NT2/D1 (cell line): ENCODE measurements at regions not wholly inside any gene's neighbourhood (a gene's known extent, or its start where the extent isn't known, plus 50 kb on each side); places are given as distances from the start of the nearest gene placed in this dataset.

Source experiments
- DNase-seq: peaks from one replicate; pipeline ENCODE4 v3.0.0-alpha.2; 2011; ENCODE audit warnings: low read depth, low spot score
- H3K27me3 ChIP-seq: 2 replicates; pipeline ENCODE4 v1.6.0; 2011; ENCODE audit warnings: mild to moderate bottlenecking; ENCODE audit not compliant: insufficient read length, insufficient read depth
- H3K36me3 ChIP-seq: 2 replicates; pipeline ENCODE4 v1.6.1; 2011; ENCODE audit warnings: mild to moderate bottlenecking, low read length, mixed read lengths; ENCODE audit not compliant: insufficient read depth, insufficient read length
- H3K4me1 ChIP-seq: 2 replicates; pipeline ENCODE4 v1.5.1; 2011; ENCODE audit not compliant: insufficient read depth, insufficient read length
- H3K4me3 ChIP-seq: 2 replicates; pipeline ENCODE4 v1.5.1; 2011; ENCODE audit warnings: low read depth; ENCODE audit not compliant: insufficient read length
- H3K9ac ChIP-seq: 2 replicates; pipeline ENCODE4 v1.6.0; 2011; ENCODE audit warnings: low read depth; ENCODE audit not compliant: insufficient read length
- H3K9me3 ChIP-seq: 2 replicates; pipeline ENCODE4 v1.5.1; 2011; ENCODE audit warnings: mild to moderate bottlenecking, low read length; ENCODE audit not compliant: insufficient read depth
- SUZ12 ChIP-seq: IDR thresholded peaks from 2 replicates; pipeline ENCODE4 v1.6.1; 2011; ENCODE audit not compliant: insufficient read length, insufficient read depth; ENCODE audit errors: extremely low read depth
- YY1 ChIP-seq: IDR thresholded peaks from 2 replicates; pipeline ENCODE4 v1.6.1; 2011; ENCODE audit not compliant: insufficient read length, insufficient read depth
- ZNF274 ChIP-seq: IDR thresholded peaks from 2 replicates; pipeline ENCODE4 v1.6.1; 2011; ENCODE audit warnings: mild to moderate bottlenecking, low read depth, low read length

GRCh38 chr22:22712092-22712658 is 67.8 kb downstream of the GGTLC2 start:
- no peaks in the 10 kb centered on the region for H3K36me3 ChIP-seq
- H3K4me3 ChIP-seq = no peak overlapping the region
- DNase-seq = no peak
- no peak for TF ChIP-seq ZNF274
- no peak for TF ChIP-seq YY1
- no peak for TF ChIP-seq SUZ12
- H3K27me3 ChIP-seq = peaks cover 97% of the 10 kb centered on the region
- no peaks in the 10 kb centered on the region for H3K9me3 ChIP-seq
- no peaks in the 10 kb centered on the region for H3K4me1 ChIP-seq
- H3K9ac ChIP-seq = no peak overlapping the region

GRCh38 chr22:22712666-22713365 is 68.4 kb downstream of the GGTLC2 start:
- Histone ChIP-seq H3K27me3 (peaks cover 100% of the 10 kb centered on the region), H3K9ac (no peak overlapping the region)
- TF ChIP-seq YY1 (no peak), SUZ12 (no peak), ZNF274 (no peak)

GRCh38 chr22:22713416-22713815 is 69.0 kb downstream of the GGTLC2 start:
- Histone ChIP-seq H3K27me3 (peaks cover 100% of the 10 kb centered on the region), H3K9ac (no peak overlapping the region), H3K4me3 (no peak overlapping the region), H3K9me3 (no peaks in the 10 kb centered on the region), H3K36me3 (no peaks in the 10 kb centered on the region), H3K4me1 (no peaks in the 10 kb centered on the region)
- no peak for DNase-seq
- TF ChIP-seq ZNF274 (no peak), YY1 (no peak), SUZ12 (no peak)

More at GRCh38 chr22:22712666-22713365, 68.4 kb downstream of the GGTLC2 start:
- Histone ChIP-seq H3K9me3 (no peaks in the 10 kb centered on the region), H3K4me3 (no peak overlapping the region), H3K4me1 (no peaks in the 10 kb centered on the region), H3K36me3 (no peaks in the 10 kb centered on the region)
- no peak for DNase-seq

GRCh38 chr22:22714600-22715335 is 70.4 kb downstream of the GGTLC2 start:
- TF ChIP-seq YY1 = no peak
- TF ChIP-seq ZNF274 = no peak
- Histone ChIP-seq H3K4me3 (no peak overlapping the region), H3K9me3 (no peaks in the 10 kb centered on the region), H3K27me3 (peaks cover 100% of the 10 kb centered on the region), H3K36me3 (no peaks in the 10 kb centered on the region), H3K4me1 (no peaks in the 10 kb centered on the region), H3K9ac (no peak overlapping the region)
- DNase-seq = no peak

- no peak for DNase-seq
- Histone ChIP-seq H3K36me3 (no peaks in the 10 kb centered on the region), H3K9ac (no peak overlapping the region), H3K4me3 (no peak overlapping the region), H3K4me1 (no peaks in the 10 kb centered on the region), H3K27me3 (peaks cover 100% of the 10 kb centered on the region), H3K9me3 (no peaks in the 10 kb centered on the region)
- TF ChIP-seq SUZ12 (no peak), YY1 (no peak), ZNF274 (no peak)
Measured at GRCh38 chr22:22716136-22716665, 71.8 kb downstream of the GGTLC2 start.

- Histone ChIP-seq H3K9me3 (no peaks in the 10 kb centered on the region), H3K27me3 (peaks cover 100% of the 10 kb centered on the region), H3K9ac (no peak overlapping the region), H3K4me3 (no peak overlapping the region), H3K4me1 (no peaks in the 10 kb centered on the region), H3K36me3 (no peaks in the 10 kb centered on the region)
- no peak for DNase-seq
- no peak for TF ChIP-seq SUZ12
- no peak for TF ChIP-seq YY1
- no peak for TF ChIP-seq ZNF274
Measured at GRCh38 chr22:22717664-22718063, 73.2 kb downstream of the GGTLC2 start.

GRCh38 chr22:22720201-22720723 is 75.8 kb downstream of the GGTLC2 start:
- H3K9ac ChIP-seq = no peak overlapping the region
- peak; percentile 18 for DNase-seq

More at GRCh38 chr22:22720201-22720723, 75.8 kb downstream of the GGTLC2 start:
- TF ChIP-seq YY1 (no peak), ZNF274 (no peak), SUZ12 (no peak)
- Histone ChIP-seq H3K36me3 (no peaks in the 10 kb centered on the region), H3K4me3 (no peak overlapping the region), H3K9me3 (no peaks in the 10 kb centered on the region), H3K4me1 (no peaks in the 10 kb centered on the region), H3K27me3 (peaks cover 100% of the 10 kb centered on the region)
